Calu3 (cell line): ENCODE measurements at regions not wholly inside any gene's neighbourhood (a gene's known extent, or its start where the extent isn't known, plus 50 kb on each side); places are given as distances from the start of the nearest gene placed in this dataset.

Experiments
- BruUV-seq: library from RNA; stranded (reverse); fragments of 400-500 nt; replicated peaks from 2 replicates; lab custom pipeline; 2021; lab: Mats Ljungman, UMichigan
- CTCF ChIA-PET: fragments of 300-600 bp; sonication (Branson Sonifier 250); formaldehyde crosslinking; loops from one replicate; lab custom pipeline; 2022; ENCODE audit warnings: antibody characterized with exemption; lab: Charles Lee
- DNase-seq: peaks from one replicate; pipeline ENCODE4 v3.0.0; 2022
- H3K27ac Mint-ChIP-seq: one replicate; pipeline ENCODE4 v1.8.0; 2022; ENCODE audit warnings: mixed read lengths; ENCODE audit not compliant: unreplicated experiment
- H3K27me3 Mint-ChIP-seq: one replicate; pipeline ENCODE4 v1.8.0; 2022; ENCODE audit warnings: mixed read lengths; ENCODE audit not compliant: unreplicated experiment
- H3K36me3 Mint-ChIP-seq: one replicate; pipeline ENCODE4 v1.8.0; 2022; ENCODE audit warnings: mild to moderate bottlenecking, moderate library complexity, mixed read lengths; ENCODE audit not compliant: insufficient read depth, unreplicated experiment
- H3K4me1 Mint-ChIP-seq: one replicate; pipeline ENCODE4 v1.8.0; 2022; ENCODE audit warnings: mild to moderate bottlenecking, low read depth, mixed read lengths; ENCODE audit not compliant: unreplicated experiment
- H3K4me3 Mint-ChIP-seq: one replicate; pipeline ENCODE4 v1.8.0; 2022; ENCODE audit warnings: mild to moderate bottlenecking, low read depth, moderate library complexity, mixed read lengths; ENCODE audit not compliant: unreplicated experiment
- H3K9me3 Mint-ChIP-seq: one replicate; pipeline ENCODE4 v1.8.0; 2022; ENCODE audit warnings: low read depth, mixed read lengths; ENCODE audit not compliant: unreplicated experiment
- CTCF ChIP-seq: fragments of 200-600 bp; IDR thresholded peaks from one replicate; pipeline ENCODE4 v1.8.0; 2022; ENCODE audit warnings: antibody characterized with exemption; ENCODE audit not compliant: unreplicated experiment
- intact Hi-C: fragments of 100-400 bp; cut with micrococcal nuclease; formaldehyde crosslinking; loops from one replicate; pipeline ENCODE4 v1.10.0; 2022; ENCODE audit not compliant: unreplicated experiment

- TF ChIP-seq CTCF = no peak
- Mint-ChIP-seq H3K4me1 (no peaks in the 10 kb centered on the region), H3K4me3 (no peak overlapping the region), H3K36me3 (no peaks in the 10 kb centered on the region), H3K27me3 (peaks cover 95% of the 10 kb centered on the region), H3K27ac (no peak overlapping the region), H3K9me3 (peaks cover 6% of the 10 kb centered on the region)
- no peak for DNase-seq
- CTCF ChIA-PET = no interaction called here
- intact Hi-C loops = no loop called here
- no TSS peak for BruUV-seq
Measured at GRCh38 chr14:104499784-104500760, 79.5 kb upstream of the C14orf180 start.

GRCh38 chr14:104502060-104502459, 77.5 kb upstream of the C14orf180 start:
- Mint-ChIP-seq H3K27ac (no peak overlapping the region), H3K27me3 (peaks cover 96% of the 10 kb centered on the region), H3K36me3 (no peaks in the 10 kb centered on the region), H3K4me1 (no peaks in the 10 kb centered on the region), H3K9me3 (peaks cover 4% of the 10 kb centered on the region), H3K4me3 (no peak overlapping the region)
- no peak for DNase-seq
- intact Hi-C loops = no loop called here
- BruUV-seq = no TSS peak
- CTCF ChIA-PET = no interaction called here
- no peak for TF ChIP-seq CTCF

GRCh38 chr14:104503691-104504090, 75.9 kb upstream of the C14orf180 start:
- DNase-seq = no peak
- no peaks in the 10 kb centered on the region for H3K4me1 Mint-ChIP-seq
- H3K36me3 Mint-ChIP-seq = no peaks in the 10 kb centered on the region
- H3K4me3 Mint-ChIP-seq = no peak overlapping the region
- no peak overlapping the region for H3K27ac Mint-ChIP-seq
- CTCF ChIA-PET = interaction anchor here (0.6 kb wide), 1 partner anchor 147 kb away, joined by 4 read pairs; no protein-coding TSS in a partner anchor
- no peak for TF ChIP-seq CTCF
- peaks cover 4% of the 10 kb centered on the region for H3K9me3 Mint-ChIP-seq
- peaks cover 96% of the 10 kb centered on the region for H3K27me3 Mint-ChIP-seq
- no TSS peak for BruUV-seq
- intact Hi-C loops = no loop called here

- TF ChIP-seq CTCF = no peak
- Mint-ChIP-seq H3K36me3 (no peaks in the 10 kb centered on the region), H3K27ac (no peak overlapping the region), H3K27me3 (peaks cover 95% of the 10 kb centered on the region), H3K9me3 (peaks cover 4% of the 10 kb centered on the region), H3K4me1 (no peaks in the 10 kb centered on the region), H3K4me3 (no peak overlapping the region)
- CTCF ChIA-PET = no interaction called here
- BruUV-seq = no TSS peak
- intact Hi-C loops = no loop called here
- DNase-seq = no peak
Measured at GRCh38 chr14:104504172-104504735, 75.3 kb upstream of the C14orf180 start.
